OCI-LY1 (cell line): ENCODE measurements at regions not wholly inside any gene's neighbourhood (a gene's known extent, or its start where the extent isn't known, plus 50 kb on each side); places are given as distances from the start of the nearest gene placed in this dataset.

Experiments used
- H2AFZ ChIP-seq: fragments of 200-600 bp; sonication (generic), shearing (Covaris generic); 2 replicates; pipeline ENCODE4 v1.6.0; 2014; ENCODE audit warnings: antibody characterized with exemption, mild to moderate bottlenecking, low read length
- H3F3A ChIP-seq: fragments of 200-600 bp; sonication (generic), shearing (Covaris generic); 2 replicates; pipeline ENCODE4 v1.6.0; 2014; ENCODE audit warnings: mild to moderate bottlenecking, antibody characterized with exemption, low read length, moderate library complexity; ENCODE audit not compliant: insufficient read depth
- H3K27ac ChIP-seq: fragments of 200-600 bp; sonication (generic); 2 replicates; pipeline ENCODE4 v1.5.1; 2014; ENCODE audit warnings: low read length, mixed run types, mild to moderate bottlenecking, low read depth; ENCODE audit not compliant: poor library complexity, severe bottlenecking
- H3K27me3 ChIP-seq: fragments of 200-600 bp; sonication (generic); 2 replicates; pipeline ENCODE4 v1.6.0; 2014; ENCODE audit warnings: antibody characterized with exemption, mild to moderate bottlenecking, low read length, moderate library complexity; ENCODE audit not compliant: insufficient read depth
- H3K36me3 ChIP-seq: fragments of 200-600 bp; sonication (generic); 2 replicates; pipeline ENCODE4 v1.6.1; 2014; ENCODE audit warnings: mild to moderate bottlenecking, antibody characterized with exemption, low read length, moderate library complexity, mixed read lengths; ENCODE audit not compliant: insufficient read depth
- H3K4me1 ChIP-seq: fragments of 200-600 bp; sonication (generic); 2 replicates; pipeline ENCODE4 v1.5.1; 2014; ENCODE audit warnings: mild to moderate bottlenecking, low read length, moderate library complexity; ENCODE audit not compliant: insufficient read depth, severe bottlenecking
- H3K4me2 ChIP-seq: fragments of 200-600 bp; sonication (generic), shearing (Covaris generic); 2 replicates; pipeline ENCODE4 v1.6.1; 2014; ENCODE audit warnings: low read length
- H3K4me3 ChIP-seq: fragments of 200-600 bp; sonication (generic); 2 replicates; pipeline ENCODE4 v1.5.1; 2014; ENCODE audit warnings: low read length, low read depth, mild to moderate bottlenecking, mixed read lengths; ENCODE audit not compliant: poor library complexity, severe bottlenecking
- H3K79me2 ChIP-seq: fragments of 200-600 bp; shearing (Covaris generic); 2 replicates; pipeline ENCODE4 v1.6.1; 2016; ENCODE audit warnings: mixed run types, low read length, mixed read lengths; ENCODE audit not compliant: insufficient read depth
- H3K9ac ChIP-seq: fragments of 200-600 bp; sonication (generic), shearing (Covaris generic); 2 replicates; pipeline ENCODE4 v1.6.1; 2014; ENCODE audit warnings: mild to moderate bottlenecking, low read length, mixed read lengths
- H3K9me2 ChIP-seq: fragments of 200-600 bp; sonication (generic), shearing (Covaris generic); 2 replicates; pipeline ENCODE4 v1.6.1; 2014; ENCODE audit warnings: low read depth, mild to moderate bottlenecking, low read length, mixed read lengths
- H3K9me3 ChIP-seq: fragments of 200-600 bp; shearing (Covaris generic); 2 replicates; pipeline ENCODE4 v1.6.1; 2014; ENCODE audit warnings: low read length, mixed read lengths
- H4K20me1 ChIP-seq: fragments of 200-600 bp; sonication (generic), shearing (Covaris generic); 2 replicates; pipeline ENCODE4 v1.6.0; 2016; ENCODE audit warnings: mild to moderate bottlenecking, low read length; ENCODE audit not compliant: insufficient read depth
- EZH2 ChIP-seq: fragments of 200-600 bp; sonication (generic), shearing (Covaris generic); IDR thresholded peaks from 2 replicates; pipeline ENCODE4 v1.8.0; 2017; ENCODE audit warnings: borderline replicate concordance, mixed run types, mild to moderate bottlenecking, antibody characterized with exemption, low read length, moderate library complexity, mixed read lengths
- TF ChIP-seq, protein P1 (sequence below): fragments of 200-600 bp; sonication (generic), shearing (Covaris generic); IDR thresholded peaks from 2 replicates; pipeline ENCODE4 v1.5.1; 2017; ENCODE audit warnings: mild to moderate bottlenecking, antibody characterized with exemption, low read length, moderate library complexity, mixed read lengths

DNA sequence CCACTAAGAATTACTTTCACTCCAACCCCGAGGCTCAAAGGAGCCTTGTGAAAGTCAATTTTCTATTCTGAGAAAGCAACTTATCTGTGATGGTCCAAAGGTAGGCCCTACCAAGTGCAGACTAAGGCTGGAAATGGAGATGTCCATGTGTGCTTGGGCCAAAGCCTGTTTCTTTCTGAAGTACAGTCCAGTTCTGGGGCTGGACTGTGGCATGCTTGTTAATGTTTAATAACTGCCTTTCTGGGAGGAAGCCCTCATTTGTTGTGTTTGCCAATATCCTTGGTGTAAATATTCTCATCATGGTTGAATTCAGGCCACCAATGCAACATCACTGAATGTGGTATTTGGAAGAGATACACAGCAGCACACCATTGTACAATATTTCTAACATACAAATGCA lies 182.3 kb upstream of the BCL6 start:
- peak overlapping the region; percentile 97 for H3K27ac ChIP-seq
- no peaks in the 10 kb centered on the region for H3F3A ChIP-seq
- no peaks in the 10 kb centered on the region for H3K9me2 ChIP-seq
- peak overlapping the region; percentile 52; the same call in 1 of the 2 replicates for H3K9ac ChIP-seq
- TF ChIP-seq EZH2: no peak
- TF ChIP-seq, protein P1, sequence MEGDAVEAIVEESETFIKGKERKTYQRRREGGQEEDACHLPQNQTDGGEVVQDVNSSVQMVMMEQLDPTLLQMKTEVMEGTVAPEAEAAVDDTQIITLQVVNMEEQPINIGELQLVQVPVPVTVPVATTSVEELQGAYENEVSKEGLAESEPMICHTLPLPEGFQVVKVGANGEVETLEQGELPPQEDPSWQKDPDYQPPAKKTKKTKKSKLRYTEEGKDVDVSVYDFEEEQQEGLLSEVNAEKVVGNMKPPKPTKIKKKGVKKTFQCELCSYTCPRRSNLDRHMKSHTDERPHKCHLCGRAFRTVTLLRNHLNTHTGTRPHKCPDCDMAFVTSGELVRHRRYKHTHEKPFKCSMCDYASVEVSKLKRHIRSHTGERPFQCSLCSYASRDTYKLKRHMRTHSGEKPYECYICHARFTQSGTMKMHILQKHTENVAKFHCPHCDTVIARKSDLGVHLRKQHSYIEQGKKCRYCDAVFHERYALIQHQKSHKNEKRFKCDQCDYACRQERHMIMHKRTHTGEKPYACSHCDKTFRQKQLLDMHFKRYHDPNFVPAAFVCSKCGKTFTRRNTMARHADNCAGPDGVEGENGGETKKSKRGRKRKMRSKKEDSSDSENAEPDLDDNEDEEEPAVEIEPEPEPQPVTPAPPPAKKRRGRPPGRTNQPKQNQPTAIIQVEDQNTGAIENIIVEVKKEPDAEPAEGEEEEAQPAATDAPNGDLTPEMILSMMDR: no peak
- no peaks in the 10 kb centered on the region for H3K79me2 ChIP-seq
- peaks cover 22% of the 10 kb centered on the region for H3K36me3 ChIP-seq
- 0 out of 2 replicates have a peak overlapping the region, but pooled peaks have one; percentile 1 for H3K4me2 ChIP-seq
- no peak overlapping the region for H2AFZ ChIP-seq
- H3K27me3 ChIP-seq: no peaks in the 10 kb centered on the region
- H4K20me1 ChIP-seq: no peaks in the 10 kb centered on the region
- peaks cover 78% of the 10 kb centered on the region for H3K4me1 ChIP-seq
- peaks cover 12% of the 10 kb centered on the region for H3K9me3 ChIP-seq
- no peak overlapping the region for H3K4me3 ChIP-seq

DNA sequence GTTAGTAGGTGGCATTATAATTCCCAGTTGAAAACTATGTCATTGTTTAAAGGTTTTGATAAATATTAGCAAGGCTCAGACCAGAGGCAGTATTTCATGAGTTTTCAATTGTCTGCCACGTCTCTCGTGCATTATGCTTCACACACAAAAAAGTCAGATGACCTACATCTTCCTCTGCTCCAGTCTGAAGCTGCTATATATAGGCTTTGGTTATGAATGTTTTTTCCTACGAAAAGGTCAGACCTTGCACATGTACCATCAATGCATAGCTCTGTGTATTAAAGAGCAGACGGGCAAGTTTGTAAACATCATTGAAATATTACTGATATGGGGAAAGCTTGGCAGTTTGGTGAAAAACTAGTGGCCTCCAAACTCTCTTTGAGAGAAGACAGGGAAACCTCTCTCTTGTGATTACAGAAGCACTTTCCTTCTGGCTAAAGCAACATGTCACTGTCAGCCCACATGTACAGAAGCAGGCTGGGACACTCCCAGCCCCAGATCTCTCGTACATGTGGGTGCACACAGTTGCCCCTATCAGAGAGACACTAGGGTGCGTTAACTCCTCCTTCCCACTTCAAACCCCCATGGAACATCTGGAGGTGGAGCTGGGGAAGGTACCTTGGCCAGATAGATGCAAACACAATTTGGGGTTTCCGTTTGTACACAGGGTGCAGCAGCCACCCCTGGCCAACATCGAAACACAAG lies 184.0 kb upstream of the BCL6 start:
- H4K20me1 ChIP-seq: no peaks in the 10 kb centered on the region
- TF ChIP-seq EZH2: no peak
- TF ChIP-seq, protein P1: 0 out of 2 replicates have a peak, but pooled peaks have one; percentile 4
- H3K4me2 ChIP-seq: peak overlapping the region; percentile 23; the same call in 1 of the 2 replicates
- H3K36me3 ChIP-seq: peaks cover 20% of the 10 kb centered on the region
- H3K9me3 ChIP-seq: peaks cover 11% of the 10 kb centered on the region
- H3K4me1 ChIP-seq: peaks cover 84% of the 10 kb centered on the region
- peak overlapping the region; percentile 97 for H3K27ac ChIP-seq
- H2AFZ ChIP-seq: no peak overlapping the region
- peak overlapping the region; percentile 49 for H3K9ac ChIP-seq
- no peaks in the 10 kb centered on the region for H3K79me2 ChIP-seq
- no peaks in the 10 kb centered on the region for H3K27me3 ChIP-seq
- H3K4me3 ChIP-seq: no peak overlapping the region
- no peaks in the 10 kb centered on the region for H3F3A ChIP-seq
- no peaks in the 10 kb centered on the region for H3K9me2 ChIP-seq

DNA sequence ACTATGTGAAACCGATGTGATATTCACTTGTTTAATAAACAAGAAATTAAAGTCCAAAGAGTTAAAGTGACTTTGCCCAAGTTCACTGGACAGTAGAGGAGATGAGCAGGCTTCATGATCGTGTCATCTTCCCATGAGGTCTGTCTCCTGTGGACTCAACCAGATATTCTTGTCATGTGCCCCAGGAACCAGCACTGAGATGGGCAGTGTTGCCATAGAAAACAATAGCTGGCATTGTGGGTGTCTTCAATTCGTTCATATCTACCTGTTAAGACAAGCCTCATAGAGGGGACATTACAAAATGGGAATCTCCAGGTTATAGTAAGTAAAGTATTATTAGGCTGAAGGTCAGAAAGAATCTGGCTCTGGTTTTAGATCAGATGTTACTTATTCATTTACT lies 184.8 kb upstream of the BCL6 start:
- H3K36me3 ChIP-seq: peaks cover 13% of the 10 kb centered on the region
- H3K4me1 ChIP-seq: peaks cover 91% of the 10 kb centered on the region
- H3K4me3 ChIP-seq: no peak overlapping the region
- peak overlapping the region; percentile 97 for H3K27ac ChIP-seq
- H3K9me3 ChIP-seq: peaks cover 3% of the 10 kb centered on the region
- no peaks in the 10 kb centered on the region for H3K79me2 ChIP-seq
- no peaks in the 10 kb centered on the region for H3K9me2 ChIP-seq
- H3F3A ChIP-seq: peaks cover 6% of the 10 kb centered on the region; the same call in 1 of the 2 replicates
- peak overlapping the region; percentile 49; the same call in 1 of the 2 replicates for H3K9ac ChIP-seq
- H3K27me3 ChIP-seq: no peaks in the 10 kb centered on the region
- H2AFZ ChIP-seq: no peak overlapping the region
- H3K4me2 ChIP-seq: peak overlapping the region; percentile 23; the same call in 1 of the 2 replicates
- no peak for TF ChIP-seq EZH2
- no peaks in the 10 kb centered on the region for H4K20me1 ChIP-seq
